CD4-positive, alpha-beta memory T cell (primary cell): ENCODE measurements at regions not wholly inside any gene's neighbourhood (a gene's known extent, or its start where the extent isn't known, plus 50 kb on each side); places are given as distances from the start of the nearest gene placed in this dataset.
"Not testable (repeated sequence)": the region's sequence is repeated elsewhere in the genome, so short reads cannot be mapped to it uniquely, and the experiment has no call there.

Source experiments
- CTCF ChIA-PET: fragments of 350-600 bp; sonication (Branson Sonifier 250); formaldehyde crosslinking; loops from one replicate; lab custom pipeline; 2021; ENCODE audit warnings: inconsistent platforms; ENCODE audit not compliant: partially characterized antibody; lab: Charles Lee
- POLR2A ChIA-PET: fragments of 350-600 bp; sonication (Branson Sonifier 250); formaldehyde crosslinking; loops from one replicate; lab custom pipeline; 2021; ENCODE audit not compliant: partially characterized antibody; lab: Charles Lee
- DNase-seq, 5 donors: peaks; one replicate each; pipeline versions ENCODE4 v3.0.0 to v3.0.0-alpha.2; 2020 to 2022; ENCODE audit warnings: mixed read lengths in 1 of 5
- H3K27ac ChIP-seq: one replicate; pipeline ENCODE4 v1.7.0; 2013; ENCODE audit warnings: low read depth, low read length
- H3K27me3 ChIP-seq: 2 replicates; pipeline ENCODE4 v1.7.0; 2013; ENCODE audit warnings: mild to moderate bottlenecking, low read length, moderate library complexity; ENCODE audit not compliant: insufficient read depth
- H3K36me3 ChIP-seq: 2 replicates; pipeline ENCODE4 v1.7.0; 2013; ENCODE audit warnings: mild to moderate bottlenecking, low read length, moderate library complexity; ENCODE audit not compliant: insufficient read depth
- H3K4me1 ChIP-seq: 2 replicates; pipeline ENCODE4 v1.7.0; 2013; ENCODE audit warnings: mild to moderate bottlenecking, low read length, moderate library complexity; ENCODE audit not compliant: insufficient read depth
- H3K4me3 ChIP-seq, 2 donors: one replicate each; pipeline ENCODE4 v1.7.0; 2013; ENCODE audit warnings: low read length in 2 of 2, mild to moderate bottlenecking in 1 of 2
- H3K9me3 ChIP-seq, 2 donors: one replicate each; pipeline ENCODE4 v1.7.0; 2013; ENCODE audit warnings: low read length in 2 of 2, control low read depth in 1 of 2; ENCODE audit not compliant: control insufficient read depth in 1 of 2
- H3K27ac Mint-ChIP-seq, 7 donors: one replicate each; pipeline ENCODE4 v1.8.0; 2020 to 2021; ENCODE audit warnings: mixed read lengths in 7 of 7, mild to moderate bottlenecking in 6 of 7, inconsistent platforms in 3 of 7, moderate library complexity in 3 of 7
- H3K27me3 Mint-ChIP-seq, 2 donors: one replicate each; pipeline ENCODE4 v1.8.0; 2020 to 2021; ENCODE audit warnings: mixed read lengths in 2 of 2
- H3K36me3 Mint-ChIP-seq, 2 donors: one replicate each; pipeline ENCODE4 v1.8.0; 2020 to 2021; ENCODE audit warnings: mixed read lengths in 2 of 2, inconsistent platforms in 1 of 2, mild to moderate bottlenecking in 1 of 2
- H3K4me1 Mint-ChIP-seq, 4 donors: one replicate each; pipeline ENCODE4 v1.8.0; 2020 to 2021; ENCODE audit warnings: mixed read lengths in 4 of 4, mild to moderate bottlenecking in 1 of 4
- H3K4me3 Mint-ChIP-seq, 8 donors: one replicate each; pipeline ENCODE4 v1.8.0; 2020 to 2021; ENCODE audit warnings: mixed read lengths in 8 of 8, mild to moderate bottlenecking in 7 of 8, moderate library complexity in 6 of 8, inconsistent platforms in 3 of 8
- H3K9me3 Mint-ChIP-seq, 8 donors: one replicate each; pipeline ENCODE4 v1.8.0; 2020 to 2021; ENCODE audit warnings: mixed read lengths in 8 of 8, mild to moderate bottlenecking in 5 of 8, inconsistent platforms in 3 of 8, moderate library complexity in 1 of 8
- intact Hi-C: fragments of 100-400 bp; cut with micrococcal nuclease; formaldehyde crosslinking; loops from one replicate; pipeline ENCODE4 v1.15.1; 2023

DNA sequence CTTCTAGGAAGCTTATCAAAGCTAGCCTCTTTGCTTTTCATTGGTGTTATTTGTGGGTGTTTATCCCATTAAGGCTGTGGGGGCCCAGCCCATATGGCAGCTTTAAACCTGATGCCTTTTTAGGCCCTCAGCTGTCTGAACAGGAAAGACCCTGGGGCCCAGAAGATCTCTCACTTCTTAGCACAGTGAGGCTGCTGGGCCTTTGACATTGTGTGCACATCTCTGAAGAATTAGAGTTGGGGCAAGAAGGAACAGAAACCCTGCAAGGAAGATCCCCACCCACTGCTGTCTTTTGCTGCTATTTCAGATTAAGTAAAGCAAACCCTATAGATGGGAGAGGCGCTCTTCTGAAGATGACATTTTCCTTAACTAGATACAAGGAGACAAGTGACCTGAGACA, 250.0 kb downstream of the SMAD2 start:
- intact Hi-C loops, result no loop called here
- H3K36me3 Mint-ChIP-seq, result no peaks in the 10 kb centered on the region
- ChIA-PET CTCF (no interaction called here), POLR2A (no interaction called here)
- H3K4me1 ChIP-seq, result no peaks in the 10 kb centered on the region
- no peak for DNase-seq
- H3K27ac Mint-ChIP-seq, result no peak overlapping the region
- H3K27ac ChIP-seq, result no peak overlapping the region
- no peaks in the 10 kb centered on the region for H3K9me3 ChIP-seq
- H3K4me3 Mint-ChIP-seq, result no peak overlapping the region
- no peaks in the 10 kb centered on the region for H3K36me3 ChIP-seq
- H3K9me3 Mint-ChIP-seq, result peaks cover 0 to 2% (median 0%) of the 10 kb centered on the region in 8 donors
- H3K4me3 ChIP-seq, result no peak overlapping the region
- H3K27me3 ChIP-seq, result no peaks in the 10 kb centered on the region
- H3K27me3 Mint-ChIP-seq, result peaks cover 0 to 2% of the 10 kb centered on the region in 2 donors
- no peaks in the 10 kb centered on the region for H3K4me1 Mint-ChIP-seq

DNA sequence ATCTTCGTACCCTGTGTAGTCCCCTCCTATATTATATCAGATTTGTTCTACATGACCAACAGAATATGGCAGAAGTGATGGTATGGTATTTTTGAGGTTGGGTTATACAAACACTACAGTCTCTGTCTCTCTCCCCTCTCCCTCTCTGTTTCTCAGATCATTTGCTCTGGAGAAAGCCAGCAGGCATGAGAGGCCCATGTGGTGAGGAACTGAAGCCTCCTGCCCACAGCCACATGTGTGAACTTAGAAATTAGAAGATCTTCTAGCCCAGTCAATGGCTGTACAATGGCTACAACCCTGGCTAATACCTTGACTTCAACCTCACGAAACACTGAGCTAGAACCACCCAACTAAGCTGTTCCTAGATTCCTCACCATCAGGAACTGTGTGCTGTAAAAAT, 250.6 kb downstream of the SMAD2 start:
- CTCF ChIA-PET, result no interaction called here
- no peaks in the 10 kb centered on the region for H3K27me3 ChIP-seq
- DNase-seq, result no peak
- H3K27ac ChIP-seq, result no peak overlapping the region
- Mint-ChIP-seq H3K27me3 (no peaks in the 10 kb centered on the region), H3K4me3 (no peak overlapping the region), H3K36me3 (no peaks in the 10 kb centered on the region), H3K9me3 (peaks cover 0 to 2% (median 0%) of the 10 kb centered on the region in 8 donors), H3K27ac (no peak overlapping the region), H3K4me1 (no peaks in the 10 kb centered on the region)
- no peak overlapping the region for H3K4me3 ChIP-seq
- intact Hi-C loops, result no loop called here
- no peaks in the 10 kb centered on the region for H3K36me3 ChIP-seq
- H3K9me3 ChIP-seq, result no peaks in the 10 kb centered on the region
- no peaks in the 10 kb centered on the region for H3K4me1 ChIP-seq
- POLR2A ChIA-PET, result no interaction called here

- Histone ChIP-seq H3K36me3 (no peaks in the 10 kb centered on the region), H3K27ac (no peak overlapping the region), H3K4me1 (no peaks in the 10 kb centered on the region), H3K4me3 (no peak overlapping the region), H3K27me3 (no peaks in the 10 kb centered on the region), H3K9me3 (no peaks in the 10 kb centered on the region)
- no peaks in the 10 kb centered on the region for H3K27me3 Mint-ChIP-seq
- H3K4me3 Mint-ChIP-seq, result no peak overlapping the region
- ChIA-PET CTCF (no interaction called here), POLR2A (no interaction called here)
- H3K9me3 Mint-ChIP-seq, result no peaks in the 10 kb centered on the region
- DNase-seq, result no peak
- H3K27ac Mint-ChIP-seq, result no peak overlapping the region
- H3K36me3 Mint-ChIP-seq, result no peaks in the 10 kb centered on the region
- H3K4me1 Mint-ChIP-seq, result no peaks in the 10 kb centered on the region
- intact Hi-C loops, result no loop called here
These were observed 252.5 kb downstream of the SMAD2 start for GRCh38 chr18:47677952-47678351.

GRCh38 chr18:47669815-47670214, 260.6 kb downstream of the SMAD2 start:
- Mint-ChIP-seq H3K27ac (no peak overlapping the region), H3K4me1 (no peaks in the 10 kb centered on the region), H3K27me3 (peaks cover 3 to 5% of the 10 kb centered on the region in 2 donors), H3K4me3 (no peak overlapping the region), H3K36me3 (no peaks in the 10 kb centered on the region), H3K9me3 (peaks cover 0 to 4% (median 3%) of the 10 kb centered on the region in 8 donors)
- H3K36me3 ChIP-seq, result no peaks in the 10 kb centered on the region
- H3K4me1 ChIP-seq, result no peaks in the 10 kb centered on the region
- no peak for DNase-seq
- POLR2A ChIA-PET, result no interaction called here
- no peaks in the 10 kb centered on the region for H3K27me3 ChIP-seq
- no peak overlapping the region for H3K4me3 ChIP-seq
- intact Hi-C loops, result no loop called here
- H3K27ac ChIP-seq, result no peak overlapping the region
- H3K9me3 ChIP-seq, result no peaks in the 10 kb centered on the region
- CTCF ChIA-PET, result no interaction called here

- H3K27ac Mint-ChIP-seq, result no peak overlapping the region
- no peaks in the 10 kb centered on the region for H3K36me3 ChIP-seq
- CTCF ChIA-PET, result no interaction called here
- H3K4me3 Mint-ChIP-seq, result no peak overlapping the region
- H3K9me3 ChIP-seq, result no peaks in the 10 kb centered on the region
- no peak for DNase-seq
- peaks cover 0 to 15% (median 6%) of the 10 kb centered on the region in 8 donors for H3K9me3 Mint-ChIP-seq
- no peaks in the 10 kb centered on the region for H3K4me1 ChIP-seq
- H3K27ac ChIP-seq, result no peak overlapping the region
- POLR2A ChIA-PET, result no interaction called here
- peaks cover 0 to 5% (median 0%) of the 10 kb centered on the region in 4 donors for H3K4me1 Mint-ChIP-seq
- no peaks in the 10 kb centered on the region for H3K27me3 ChIP-seq
- no peak overlapping the region for H3K4me3 ChIP-seq
- peaks cover 0 to 7% of the 10 kb centered on the region in 2 donors for H3K27me3 Mint-ChIP-seq
- intact Hi-C loops, result no loop called here
- peaks cover 0 to 3% of the 10 kb centered on the region in 2 donors for H3K36me3 Mint-ChIP-seq
These were observed 272.0 kb downstream of the SMAD2 start for GRCh38 chr18:47658498-47658897.

GRCh38 chr18:47654988-47655387, 275.5 kb downstream of the SMAD2 start:
- Mint-ChIP-seq H3K4me1 (peaks cover 0 to 3% (median 0%) of the 10 kb centered on the region in 4 donors), H3K9me3 (peaks cover 0 to 12% (median 5%) of the 10 kb centered on the region in 8 donors), H3K36me3 (peaks cover 0 to 1% of the 10 kb centered on the region in 2 donors), H3K27me3 (peaks cover 3 to 7% of the 10 kb centered on the region in 2 donors), H3K27ac (no peak overlapping the region), H3K4me3 (no peak overlapping the region)
- H3K9me3 ChIP-seq, result no peaks in the 10 kb centered on the region
- DNase-seq, result no peak
- CTCF ChIA-PET, result no interaction called here
- no peaks in the 10 kb centered on the region for H3K27me3 ChIP-seq
- POLR2A ChIA-PET, result no interaction called here
- no peak overlapping the region for H3K4me3 ChIP-seq
- intact Hi-C loops, result no loop called here
- no peaks in the 10 kb centered on the region for H3K4me1 ChIP-seq
- H3K36me3 ChIP-seq, result no peaks in the 10 kb centered on the region
- no peak overlapping the region for H3K27ac ChIP-seq

GRCh38 chr18:47644896-47645295, 285.6 kb downstream of the SMAD2 start:
- Histone ChIP-seq H3K4me3 (no peak overlapping the region), H3K27me3 (no peaks in the 10 kb centered on the region), H3K36me3 (no peaks in the 10 kb centered on the region), H3K27ac (no peak overlapping the region), H3K9me3 (peaks cover 0 to 4% of the 10 kb centered on the region in 2 donors), H3K4me1 (no peaks in the 10 kb centered on the region)
- no peak for DNase-seq
- no peaks in the 10 kb centered on the region for H3K36me3 Mint-ChIP-seq
- CTCF ChIA-PET, result no interaction called here
- no peak overlapping the region for H3K27ac Mint-ChIP-seq
- no peaks in the 10 kb centered on the region for H3K4me1 Mint-ChIP-seq
- H3K4me3 Mint-ChIP-seq, result no peak overlapping the region
- H3K9me3 Mint-ChIP-seq, result peaks cover 0 to 7% (median under 1%) of the 10 kb centered on the region in 8 donors
- POLR2A ChIA-PET, result no interaction called here
- peaks cover 1 to 2% of the 10 kb centered on the region in 2 donors for H3K27me3 Mint-ChIP-seq
- intact Hi-C loops, result no loop called here

DNA sequence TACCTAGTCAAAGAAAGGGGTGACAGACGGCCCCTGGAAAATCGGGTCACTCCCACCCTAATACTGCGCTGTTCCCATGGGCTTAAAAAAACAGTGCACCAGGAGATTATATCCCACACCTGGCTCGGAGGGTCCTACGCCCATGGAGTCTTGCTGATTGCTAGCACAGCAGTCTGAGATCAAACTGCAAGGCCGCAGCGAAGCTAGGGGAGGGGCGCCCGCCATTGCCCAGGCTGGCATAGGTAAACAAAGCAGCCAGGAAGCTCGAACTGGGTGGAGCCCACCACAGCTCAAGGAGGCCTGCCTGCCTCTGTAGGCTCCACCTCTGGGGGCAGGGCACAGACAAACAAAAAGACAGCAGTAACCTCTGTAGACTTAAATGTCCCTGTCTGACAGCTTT, 292.9 kb downstream of the SMAD2 start:
- DNase-seq, H3K4me3 Mint-ChIP-seq, H3K9me3 ChIP-seq, CTCF ChIA-PET, H3K27me3 Mint-ChIP-seq, H3K27ac Mint-ChIP-seq, H3K36me3 Mint-ChIP-seq, H3K27me3 ChIP-seq, H3K36me3 ChIP-seq, H3K4me3 ChIP-seq, POLR2A ChIA-PET, H3K27ac ChIP-seq, H3K9me3 Mint-ChIP-seq, H3K4me1 Mint-ChIP-seq, H3K4me1 ChIP-seq, intact Hi-C loops: not testable (repeated sequence)
